HCT116 (cell line): ENCODE measurements at regions not wholly inside any gene's neighbourhood (a gene's known extent, or its start where the extent isn't known, plus 50 kb on each side); places are given as distances from the start of the nearest gene placed in this dataset.

Source experiments
- ATAC-seq: fragments of 200-7000 bp; cut with Tn5 transposase; 2 replicates; pipeline ENCODE4 v1.9.1; 2020; ENCODE audit warnings: mild to moderate bottlenecking, moderate library complexity
- BruUV-seq: library from RNA; stranded (reverse); fragments of 400-500 nt; replicated peaks from 2 replicates; lab custom pipeline; 2021; lab: Mats Ljungman, UMichigan
- CTCF ChIA-PET: fragments of 300-600 bp; sonication (Branson Sonifier 250); formaldehyde crosslinking; loops from one replicate; lab custom pipeline; 2021; ENCODE audit warnings: antibody characterized with exemption; lab: Charles Lee
- POLR2A ChIA-PET: fragments of 300-600, 350-600 bp; sonication (Branson Sonifier 250); formaldehyde crosslinking; loops from one replicate; lab custom pipeline; 2021; ENCODE audit warnings: antibody characterized with exemption; lab: Charles Lee
- RAD21 ChIA-PET, 2 experiments: fragments of 300-600 bp; sonication (Branson Sonifier 250); formaldehyde crosslinking; loops; one replicate each; lab custom pipeline; 2023; ENCODE audit warnings: low total read pairs in 2 of 2; ENCODE audit not compliant: uncharacterized antibody in 2 of 2, unreplicated experiment in 2 of 2, low non-redundant PET in 1 of 2; lab: Charles Lee
- DNase-seq: peaks from one replicate; pipeline ENCODE4 v3.0.0-alpha.2; 2010; ENCODE audit warnings: low read depth, low spot score
- H2AFZ ChIP-seq: fragments of 200-600 bp; shearing (Covaris generic), sonication (generic); 2 replicates; pipeline ENCODE4 v1.6.1; 2017; ENCODE audit warnings: low read depth, mixed run types, mixed read lengths, antibody characterized with exemption, low read length; ENCODE audit not compliant: poor library complexity, severe bottlenecking
- H3K27ac ChIP-seq: 2 replicates; pipeline ENCODE4 v1.5.1; 2012; ENCODE audit warnings: low read depth, low read length
- H3K27me3 ChIP-seq: fragments of 200-600 bp; sonication (generic); 2 replicates; pipeline ENCODE4 v1.6.1; 2016; ENCODE audit warnings: mixed run types, low read length, mixed read lengths; ENCODE audit not compliant: insufficient read depth
- H3K36me3 ChIP-seq, 2 experiments: fragments of 200-500 bp in 1 of 2; fragments of 200-600 bp in 1 of 2; sonication (Bioruptor generic) in 1 of 2; sonication (generic) in 1 of 2; 2 replicates each; pipeline versions ENCODE4 v1.5.1 to v1.6.1; 2014 to 2016; ENCODE audit warnings: low read length in 2 of 2, inconsistent platforms in 1 of 2, mixed read lengths in 1 of 2, mixed run types in 1 of 2; ENCODE audit not compliant: insufficient read depth in 2 of 2, control insufficient read depth in 1 of 2
- H3K4me1 ChIP-seq, 2 experiments: fragments of 200-600 bp in 1 of 2; sonication (generic) in 1 of 2; 2 replicates each; pipeline versions ENCODE4 v1.5.1 to v1.6.1; 2012 to 2017; ENCODE audit warnings: low read length in 2 of 2, inconsistent platforms in 1 of 2, mild to moderate bottlenecking in 1 of 2, mixed read lengths in 1 of 2, mixed run types in 1 of 2, moderate library complexity in 1 of 2; ENCODE audit not compliant: insufficient read depth in 2 of 2, control insufficient read depth in 1 of 2
- H3K4me2 ChIP-seq: fragments of 200-600 bp; sonication (generic); 2 replicates; pipeline ENCODE4 v1.6.1; 2017; ENCODE audit warnings: mixed run types, low read length, mixed read lengths
- H3K4me3 ChIP-seq, 2 experiments: fragments of 200-600 bp in 1 of 2; sonication (generic) in 1 of 2; replicated peaks in 1 of 2; 2 replicates each; pipeline ENCODE4 v1.5.1; 2011 to 2016; ENCODE audit warnings: low read length in 2 of 2, control low read depth in 1 of 2, low read depth in 1 of 2, mild to moderate bottlenecking in 1 of 2, mixed read lengths in 1 of 2, mixed run types in 1 of 2
- H3K79me2 ChIP-seq: fragments of 200-600 bp; sonication (generic); 2 replicates; pipeline ENCODE4 v1.6.1; 2017; ENCODE audit warnings: mild to moderate bottlenecking, mixed run types, low read length, moderate library complexity, mixed read lengths; ENCODE audit not compliant: insufficient read depth
- H3K9ac ChIP-seq: fragments of 200-600 bp; sonication (generic); 2 replicates; pipeline ENCODE4 v1.6.1; 2016; ENCODE audit warnings: low read length, mixed read lengths
- H3K9me2 ChIP-seq: fragments of 200-600 bp; sonication (generic), shearing (Covaris generic); 2 replicates; pipeline ENCODE4 v1.6.1; 2017; ENCODE audit warnings: mixed run types, mild to moderate bottlenecking, moderate library complexity; ENCODE audit not compliant: insufficient read depth
- H3K9me3 ChIP-seq, 2 experiments: fragments of 200-500 bp in 1 of 2; fragments of 200-600 bp in 1 of 2; sonication (Bioruptor generic) in 1 of 2; sonication (generic) in 1 of 2; 2 replicates each; pipeline ENCODE4 v1.6.1; 2014 to 2017; ENCODE audit warnings: low read length in 2 of 2, mixed read lengths in 2 of 2, inconsistent platforms in 1 of 2, low read depth in 1 of 2, mild to moderate bottlenecking in 1 of 2, mixed run types in 1 of 2, moderate library complexity in 1 of 2; ENCODE audit not compliant: control insufficient read depth in 1 of 2, insufficient read depth in 1 of 2
- H4K20me1 ChIP-seq: fragments of 200-600 bp; sonication (generic), shearing (Covaris generic); 2 replicates; pipeline ENCODE4 v1.6.1; 2017; ENCODE audit warnings: mixed run types, mild to moderate bottlenecking, moderate library complexity; ENCODE audit not compliant: insufficient read depth
- CBX3 ChIP-seq: IDR thresholded peaks from 2 replicates; pipeline ENCODE4 v1.6.1; 2012; ENCODE audit warnings: low read depth
- CTCF ChIP-seq, 3 experiments: fragments of 200-600 bp in 1 of 3; sonication (generic) in 1 of 3; IDR thresholded peaks in 2 of 3; conservative IDR thresholded peaks in 1 of 3; 2 replicates each; pipeline ENCODE4 v1.5.1; 2012 to 2017; ENCODE audit warnings: low read depth in 2 of 3, low read length in 2 of 3, antibody characterized with exemption in 1 of 3, borderline replicate concordance in 1 of 3, control low read depth in 1 of 3, mild to moderate bottlenecking in 1 of 3, mixed read lengths in 1 of 3, mixed run types in 1 of 3, moderate library complexity in 1 of 3; ENCODE audit not compliant: insufficient read depth in 1 of 3
- ELF1 ChIP-seq: IDR thresholded peaks from 2 replicates; pipeline ENCODE4 v1.6.1; 2012; ENCODE audit warnings: low read depth, borderline replicate concordance
- EZH2phosphoT487 ChIP-seq: fragments of 200-600 bp; IDR thresholded peaks from 2 replicates; pipeline ENCODE4 v1.6.1; 2018; ENCODE audit warnings: antibody characterized with exemption, borderline replicate concordance
- FOSL1 ChIP-seq: IDR thresholded peaks from 2 replicates; pipeline ENCODE4 v1.6.1; 2012; ENCODE audit warnings: low read depth
- RAD21 ChIP-seq: IDR thresholded peaks from 2 replicates; pipeline ENCODE4 v1.6.1; 2012; ENCODE audit warnings: low read depth, mild to moderate bottlenecking
- SRF ChIP-seq: IDR thresholded peaks from 2 replicates; pipeline ENCODE4 v1.6.1; 2012; ENCODE audit warnings: low read depth
- YY1 ChIP-seq: IDR thresholded peaks from 2 replicates; pipeline ENCODE4 v1.6.1; 2011; ENCODE audit warnings: low read length, low read depth, moderate library complexity, mild to moderate bottlenecking; ENCODE audit not compliant: insufficient replicate concordance; ENCODE audit errors: extremely low read depth
- ZFX ChIP-seq: fragments of 450-650 bp; IDR thresholded peaks from 2 replicates; pipeline ENCODE4 v1.6.1; 2017
- intact Hi-C: fragments of 100-400 bp; cut with micrococcal nuclease; formaldehyde crosslinking; loops from 2 replicates; pipeline ENCODE4 v1.10.0; 2022
- TF ChIP-seq, protein P1 (sequence below): IDR thresholded peaks from 2 replicates; pipeline ENCODE4 v1.6.1; 2012; ENCODE audit warnings: low read depth
- TF ChIP-seq, protein P2 (sequence below): IDR thresholded peaks from 2 replicates; pipeline ENCODE4 v1.6.1; 2012

DNA sequence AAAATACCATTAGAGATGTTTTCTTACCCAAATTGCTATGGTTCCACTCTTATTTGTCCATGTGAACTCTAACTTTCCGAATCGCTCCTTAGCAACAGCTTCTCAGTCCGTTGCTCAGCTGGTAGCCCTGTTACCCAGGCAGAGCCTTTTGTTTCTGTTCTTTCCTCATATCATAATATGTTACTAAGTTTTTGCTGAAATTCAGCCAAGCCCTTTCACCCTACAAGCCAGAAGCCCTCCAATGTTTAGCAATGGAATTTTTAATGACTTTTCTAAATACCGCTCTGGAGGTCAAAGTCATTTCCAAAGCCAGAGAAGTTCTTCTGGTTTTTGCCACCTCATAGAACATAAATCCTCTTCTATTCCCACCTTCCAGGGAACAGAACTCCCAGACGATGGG is 1029.5 kb downstream of the C4orf33 start:
- Histone ChIP-seq H3K4me2 (no peak overlapping the region), H3K4me1 (no peaks in the 10 kb centered on the region)
- CTCF ChIA-PET = no interaction called here
- TF ChIP-seq, protein P1, sequence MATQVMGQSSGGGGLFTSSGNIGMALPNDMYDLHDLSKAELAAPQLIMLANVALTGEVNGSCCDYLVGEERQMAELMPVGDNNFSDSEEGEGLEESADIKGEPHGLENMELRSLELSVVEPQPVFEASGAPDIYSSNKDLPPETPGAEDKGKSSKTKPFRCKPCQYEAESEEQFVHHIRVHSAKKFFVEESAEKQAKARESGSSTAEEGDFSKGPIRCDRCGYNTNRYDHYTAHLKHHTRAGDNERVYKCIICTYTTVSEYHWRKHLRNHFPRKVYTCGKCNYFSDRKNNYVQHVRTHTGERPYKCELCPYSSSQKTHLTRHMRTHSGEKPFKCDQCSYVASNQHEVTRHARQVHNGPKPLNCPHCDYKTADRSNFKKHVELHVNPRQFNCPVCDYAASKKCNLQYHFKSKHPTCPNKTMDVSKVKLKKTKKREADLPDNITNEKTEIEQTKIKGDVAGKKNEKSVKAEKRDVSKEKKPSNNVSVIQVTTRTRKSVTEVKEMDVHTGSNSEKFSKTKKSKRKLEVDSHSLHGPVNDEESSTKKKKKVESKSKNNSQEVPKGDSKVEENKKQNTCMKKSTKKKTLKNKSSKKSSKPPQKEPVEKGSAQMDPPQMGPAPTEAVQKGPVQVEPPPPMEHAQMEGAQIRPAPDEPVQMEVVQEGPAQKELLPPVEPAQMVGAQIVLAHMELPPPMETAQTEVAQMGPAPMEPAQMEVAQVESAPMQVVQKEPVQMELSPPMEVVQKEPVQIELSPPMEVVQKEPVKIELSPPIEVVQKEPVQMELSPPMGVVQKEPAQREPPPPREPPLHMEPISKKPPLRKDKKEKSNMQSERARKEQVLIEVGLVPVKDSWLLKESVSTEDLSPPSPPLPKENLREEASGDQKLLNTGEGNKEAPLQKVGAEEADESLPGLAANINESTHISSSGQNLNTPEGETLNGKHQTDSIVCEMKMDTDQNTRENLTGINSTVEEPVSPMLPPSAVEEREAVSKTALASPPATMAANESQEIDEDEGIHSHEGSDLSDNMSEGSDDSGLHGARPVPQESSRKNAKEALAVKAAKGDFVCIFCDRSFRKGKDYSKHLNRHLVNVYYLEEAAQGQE = no peak
- TF ChIP-seq, protein P2, sequence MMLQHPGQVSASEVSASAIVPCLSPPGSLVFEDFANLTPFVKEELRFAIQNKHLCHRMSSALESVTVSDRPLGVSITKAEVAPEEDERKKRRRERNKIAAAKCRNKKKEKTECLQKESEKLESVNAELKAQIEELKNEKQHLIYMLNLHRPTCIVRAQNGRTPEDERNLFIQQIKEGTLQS = no peak
- TF ChIP-seq EZH2phosphoT487 (no peak), ELF1 (no peak), SRF (no peak), FOSL1 (no peak), ZFX (no peak), CBX3 (no peak), RAD21 (no peak), CTCF (IDR thresholded peaks at IDR 0.05 in 2 of 3, conservative IDR thresholded peaks at IDR 0.05 in 1 of 3; ENCODE audit: borderline replicate concordance in 1 of 3, insufficient read depth in 1 of 3, low read depth in 2 of 3, low read length in 2 of 3) (no peak), YY1 (no peak)
- TF ChIP-seq, all 23 proteins: peak for 0
- H3K4me3 ChIP-seq = no peak overlapping the region
- intact Hi-C loops = no loop called here
- ChIA-PET RAD21 (no interaction called here), POLR2A (no interaction called here)
- BruUV-seq = no TSS peak
- H3K79me2 ChIP-seq = no peaks in the 10 kb centered on the region
- H3K27ac ChIP-seq = no peak overlapping the region
- no peak for ATAC-seq
- no peak overlapping the region for H3K9ac ChIP-seq
- DNase-seq = no peak
- H2AFZ ChIP-seq = no peak overlapping the region
- no peaks in the 10 kb centered on the region for H4K20me1 ChIP-seq
- H3K36me3 ChIP-seq = no peaks in the 10 kb centered on the region
- H3K27me3 ChIP-seq = no peaks in the 10 kb centered on the region
- H3K9me2 ChIP-seq = no peaks in the 10 kb centered on the region
- no peaks in the 10 kb centered on the region for H3K9me3 ChIP-seq
